ENCODE measurements at regions not wholly inside any gene's neighbourhood (a gene's known extent, or its start where the extent isn't known, plus 50 kb on each side); places are given as distances from the start of the nearest gene placed in this dataset.

GRCh38 chr11:47917599-47918369 lies 62.6 kb upstream of the PTPRJ start:
- ATAC-seq = peak; percentile 92
- peaks cover 28 to 51% of the 10 kb centered on the region in 2 experiments for H3K4me1 ChIP-seq (replicated peaks in 1 of 2; ENCODE audit: control insufficient read depth in 2 of 2, insufficient read depth in 2 of 2, low read length in 2 of 2)
- no peaks in the 10 kb centered on the region for H3K79me2 ChIP-seq (ENCODE audit: control insufficient read depth, insufficient read depth, low read length)
- H2AFZ ChIP-seq (ENCODE audit: low read depth, low read length) = peak overlapping the region; percentile 84
- no peaks in the 10 kb centered on the region for H4K20me1 ChIP-seq (replicated peaks; ENCODE audit: control insufficient read depth, insufficient read depth, low read length)
- ChIA-PET CTCF (ENCODE audit: low intra/inter-chr PET ratio) (no interaction called here), POLR2A (interaction anchor here (0.6 to 1.4 kb wide), 11 partner anchors 8 to 578 kb away, joined by 3 to 5 read pairs (median 3); no protein-coding TSS in a partner anchor)
- H3K4me3 ChIP-seq = no peak overlapping the region
- FAIRE-seq = peak; percentile 80
- no peaks in the 10 kb centered on the region for H3K9me3 ChIP-seq (replicated peaks; ENCODE audit: control insufficient read depth, insufficient read depth, low read depth, low read length)
- 19% methylated on average over 11 of the region's 11 CpGs for WGBS (ENCODE audit: insufficient coverage, low coverage, missing lambda C conversion rate)
- no peaks in the 10 kb centered on the region for H3K9me1 ChIP-seq (ENCODE audit: control insufficient read depth, insufficient read depth, low read length)
- peak; percentile 78 to 89 (median 84) for DNase-seq (ENCODE audit: extremely low read depth in 1 of 4, low spot score in 3 of 4)
- H3K9ac ChIP-seq (ENCODE audit: insufficient read depth in 1 of 2, low read depth in 2 of 2, low read length in 2 of 2) = peak overlapping the region; percentile 7 to 34; a peak in 2 of 4 replicates
- in situ Hi-C loops (cut with MboI) (no loop called here), intact Hi-C loops (cut with micrococcal nuclease) (no loop called here)
- peak overlapping the region; percentile 68 for H3K27ac ChIP-seq (ENCODE audit: extremely low read depth, low read depth, low read length)
- no TSS peak for BruUV-seq (replicated peaks)
- H3K36me3 ChIP-seq (ENCODE audit: control insufficient read depth, insufficient read depth, low read length) = no peaks in the 10 kb centered on the region
- no peaks in the 10 kb centered on the region for H3K27me3 ChIP-seq (ENCODE audit: control insufficient read depth in 2 of 2, insufficient read depth in 2 of 2, low read length in 2 of 2)
- H3K4me2 ChIP-seq (ENCODE audit: insufficient read depth, low read length) = peak overlapping the region; percentile 61
- TF ChIP-seq CREM (IDR thresholded peaks at IDR 0.05; ENCODE audit: low read depth) (no peak), PTTG1 (tag; IDR thresholded peaks at IDR 0.05; ENCODE audit: low read depth) (no peak), ZNF589 (CRISPR knock-in tag; IDR thresholded peaks at IDR 0.05; ENCODE audit: low read depth) (peak; percentile 67), BMI1 (IDR thresholded peaks at IDR 0.05; ENCODE audit: low read length) (no peak), ZBTB8A (IDR thresholded peaks at IDR 0.05; ENCODE audit: partially characterized antibody) (no peak), CBX5 (IDR thresholded peaks at IDR 0.05; ENCODE audit: borderline replicate concordance, low read depth) (no peak), SAFB (IDR thresholded peaks at IDR 0.05; ENCODE audit: borderline replicate concordance, low read depth, low read length) (no peak), ZNF586 (CRISPR knock-in tag; conservative IDR thresholded peaks at IDR 0.05) (no peak), KLF13 (tag; IDR thresholded peaks at IDR 0.05; ENCODE audit: borderline replicate concordance, low read depth) (no peak), NFIC (IDR thresholded peaks at IDR 0.05) (peak; percentile 98), FOSL1 (tag; conservative IDR thresholded peaks at IDR 0.05) (peak; percentile 81), ZNF699 (CRISPR knock-in tag; IDR thresholded peaks at IDR 0.05; ENCODE audit: insufficient replicate concordance) (no peak), NFIX (CRISPR knock-in tag; IDR thresholded peaks at IDR 0.05; ENCODE audit: low read depth) (no peak), PTRF (tag; IDR thresholded peaks at IDR 0.05) (no peak), ZFP36 (IDR thresholded peaks at IDR 0.05; ENCODE audit: low read depth, low read length, partially characterized antibody) (no peak), CHD2 (IDR thresholded peaks at IDR 0.05; ENCODE audit: low read depth, low read length) (no peak), ELF1 (tag; IDR thresholded peaks at IDR 0.05) (peak; percentile 79), TEAD1 (CRISPR knock-in tag; IDR thresholded peaks at IDR 0.05) (no peak), ZFPM2 (CRISPR knock-in tag; IDR thresholded peaks at IDR 0.05) (no peak), ZBTB17 (CRISPR knock-in tag; IDR thresholded peaks at IDR 0.05) (no peak), ZNF316 (IDR thresholded peaks at IDR 0.05) (no peak)
- TF ChIP-seq, protein P1, sequence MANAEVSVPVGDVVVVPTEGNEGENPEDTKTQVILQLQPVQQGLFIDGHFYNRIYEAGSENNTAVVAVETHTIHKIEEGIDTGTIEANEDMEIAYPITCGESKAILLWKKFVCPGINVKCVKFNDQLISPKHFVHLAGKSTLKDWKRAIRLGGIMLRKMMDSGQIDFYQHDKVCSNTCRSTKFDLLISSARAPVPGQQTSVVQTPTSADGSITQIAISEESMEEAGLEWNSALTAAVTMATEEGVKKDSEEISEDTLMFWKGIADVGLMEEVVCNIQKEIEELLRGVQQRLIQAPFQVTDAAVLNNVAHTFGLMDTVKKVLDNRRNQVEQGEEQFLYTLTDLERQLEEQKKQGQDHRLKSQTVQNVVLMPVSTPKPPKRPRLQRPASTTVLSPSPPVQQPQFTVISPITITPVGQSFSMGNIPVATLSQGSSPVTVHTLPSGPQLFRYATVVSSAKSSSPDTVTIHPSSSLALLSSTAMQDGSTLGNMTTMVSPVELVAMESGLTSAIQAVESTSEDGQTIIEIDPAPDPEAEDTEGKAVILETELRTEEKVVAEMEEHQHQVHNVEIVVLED (CRISPR knock-in tag; IDR thresholded peaks at IDR 0.05) = no peak

Measured in K562 (cell line).